GM12865 (cell line): ENCODE measurements at regions not wholly inside any gene's neighbourhood (a gene's known extent, or its start where the extent isn't known, plus 50 kb on each side); places are given as distances from the start of the nearest gene placed in this dataset.

Source experiments
- DNase-seq: peaks from one replicate; pipeline ENCODE4 v3.0.0; 2010; ENCODE audit warnings: low read depth
- H3K4me3 ChIP-seq: 2 replicates; pipeline ENCODE4 v1.5.1; 2011; ENCODE audit warnings: mild to moderate bottlenecking, low read depth, low read length, control low read depth
- TF ChIP-seq, protein P1 (sequence below): IDR thresholded peaks from 2 replicates; pipeline ENCODE4 v1.5.1; 2011; ENCODE audit warnings: low read length, control low read depth, low read depth, inconsistent platforms; ENCODE audit not compliant: insufficient read depth; ENCODE audit errors: missing control alignments

DNA sequence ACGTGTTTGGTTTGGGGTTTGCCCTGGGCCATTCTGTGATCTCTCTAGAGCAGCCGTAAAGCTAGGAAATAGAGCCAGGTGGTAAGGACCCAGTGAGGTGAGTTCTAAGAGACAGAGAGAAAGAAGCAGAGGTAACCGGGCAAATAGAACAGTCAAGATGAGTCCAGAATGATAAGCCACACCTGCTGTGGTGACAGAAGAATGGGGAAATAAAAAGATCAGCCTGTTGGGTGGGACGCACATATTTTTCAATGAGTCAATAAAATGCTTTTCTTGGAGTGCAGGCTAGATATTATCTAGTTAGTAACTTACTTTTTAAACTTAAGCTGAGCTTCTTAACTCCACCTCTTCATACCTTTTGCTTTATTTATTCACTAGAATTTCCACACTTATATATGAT, 135.0 kb downstream of the NFKBIZ start:
- DNase-seq = no peak
- H3K4me3 ChIP-seq = no peak overlapping the region
- TF ChIP-seq, protein P1, sequence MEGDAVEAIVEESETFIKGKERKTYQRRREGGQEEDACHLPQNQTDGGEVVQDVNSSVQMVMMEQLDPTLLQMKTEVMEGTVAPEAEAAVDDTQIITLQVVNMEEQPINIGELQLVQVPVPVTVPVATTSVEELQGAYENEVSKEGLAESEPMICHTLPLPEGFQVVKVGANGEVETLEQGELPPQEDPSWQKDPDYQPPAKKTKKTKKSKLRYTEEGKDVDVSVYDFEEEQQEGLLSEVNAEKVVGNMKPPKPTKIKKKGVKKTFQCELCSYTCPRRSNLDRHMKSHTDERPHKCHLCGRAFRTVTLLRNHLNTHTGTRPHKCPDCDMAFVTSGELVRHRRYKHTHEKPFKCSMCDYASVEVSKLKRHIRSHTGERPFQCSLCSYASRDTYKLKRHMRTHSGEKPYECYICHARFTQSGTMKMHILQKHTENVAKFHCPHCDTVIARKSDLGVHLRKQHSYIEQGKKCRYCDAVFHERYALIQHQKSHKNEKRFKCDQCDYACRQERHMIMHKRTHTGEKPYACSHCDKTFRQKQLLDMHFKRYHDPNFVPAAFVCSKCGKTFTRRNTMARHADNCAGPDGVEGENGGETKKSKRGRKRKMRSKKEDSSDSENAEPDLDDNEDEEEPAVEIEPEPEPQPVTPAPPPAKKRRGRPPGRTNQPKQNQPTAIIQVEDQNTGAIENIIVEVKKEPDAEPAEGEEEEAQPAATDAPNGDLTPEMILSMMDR = no peak

DNA sequence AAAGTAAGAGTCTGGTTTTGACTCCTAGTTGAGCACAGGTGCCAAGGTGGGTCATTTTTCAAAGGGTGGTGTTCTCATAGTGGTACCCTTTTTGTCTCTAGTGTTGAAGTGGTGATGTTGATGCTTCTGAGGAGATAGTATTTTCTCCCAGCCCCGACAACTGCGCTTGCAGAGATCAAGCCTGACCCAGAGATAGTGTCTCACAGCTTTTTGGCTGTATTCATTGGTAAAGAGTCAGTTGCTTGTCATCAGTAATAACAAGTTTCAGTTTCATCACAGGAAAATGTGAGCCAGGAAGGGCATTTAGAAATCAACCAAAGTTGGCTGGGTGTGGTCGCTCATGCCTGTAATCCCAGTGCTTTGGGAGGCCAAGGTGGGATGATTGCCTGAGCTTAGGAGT, 139.3 kb downstream of the NFKBIZ start:
- TF ChIP-seq, protein P1 = no peak
- no peak overlapping the region for H3K4me3 ChIP-seq
- peak; percentile 50 for DNase-seq

- TF ChIP-seq, protein P1 = no peak
- no peak for DNase-seq
- H3K4me3 ChIP-seq = no peak overlapping the region
Observed at GRCh38 chr3:101989578-101990200, 140.4 kb downstream of the NFKBIZ start.

- TF ChIP-seq, protein P1 = no peak
- H3K4me3 ChIP-seq = no peak overlapping the region
- DNase-seq = no peak
Observed at GRCh38 chr3:101992863-101993262, 143.5 kb downstream of the NFKBIZ start.

GRCh38 chr3:101994386-101994785, 145.1 kb downstream of the NFKBIZ start:
- TF ChIP-seq, protein P1 = no peak
- no peak overlapping the region for H3K4me3 ChIP-seq

GRCh38 chr3:101995371-101996046, 146.2 kb downstream of the NFKBIZ start:
- no peak for DNase-seq
- TF ChIP-seq, protein P1 = no peak
- H3K4me3 ChIP-seq = no peak overlapping the region

More at GRCh38 chr3:101994386-101994785, 145.1 kb downstream of the NFKBIZ start:
- DNase-seq = no peak
